ELR (cell line): ENCODE measurements at regions not wholly inside any gene's neighbourhood (a gene's known extent, or its start where the extent isn't known, plus 50 kb on each side); places are given as distances from the start of the nearest gene placed in this dataset.

Experiments
- DNase-seq: peaks from one replicate; pipeline ENCODE4 v3.0.0-alpha.2; 2015; ENCODE audit warnings: low read depth

DNA sequence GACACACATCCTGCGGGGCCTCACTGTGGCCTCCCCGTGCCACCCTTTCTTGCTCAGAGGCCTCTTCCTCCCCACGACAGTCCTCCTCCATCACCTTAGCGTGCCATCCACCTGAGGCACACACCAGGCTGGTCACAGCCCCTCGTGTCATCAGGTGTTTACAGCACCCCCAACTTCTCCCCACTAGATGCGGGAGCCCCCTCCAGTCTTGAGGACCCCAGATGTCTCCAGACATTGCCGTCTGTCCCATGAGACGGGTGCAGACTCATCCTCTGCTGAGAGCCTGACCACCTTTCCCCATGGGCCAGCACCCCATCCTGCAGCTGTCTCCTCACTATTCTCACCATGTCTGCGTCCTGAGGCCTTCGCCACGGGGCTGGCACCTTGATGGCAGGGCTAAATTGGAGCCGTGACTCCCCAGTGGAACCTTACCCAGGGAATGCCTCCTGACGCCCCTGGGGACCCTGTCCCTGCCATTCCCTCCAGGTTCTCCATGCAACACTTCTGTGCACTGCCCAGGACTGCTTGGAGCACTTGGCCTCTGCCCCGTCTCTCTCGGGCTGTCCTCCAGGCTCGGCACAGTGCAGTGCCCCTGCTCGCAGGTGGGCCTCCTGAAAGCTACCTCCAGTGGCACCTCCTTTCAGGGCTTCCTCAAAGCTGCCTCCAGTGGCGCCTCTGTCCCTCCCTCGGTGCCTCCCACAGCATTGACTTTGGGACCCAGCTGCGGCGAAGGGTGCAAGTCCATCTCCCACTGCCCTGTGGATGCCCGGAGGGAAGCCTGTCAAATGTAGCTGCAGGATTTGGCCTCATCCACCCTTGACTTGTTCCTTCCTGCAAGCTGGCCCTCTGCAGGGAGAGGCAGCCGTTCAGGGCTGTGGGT lies 1386.8 kb downstream of the BRD1 start:
- DNase-seq: no peak

DNA sequence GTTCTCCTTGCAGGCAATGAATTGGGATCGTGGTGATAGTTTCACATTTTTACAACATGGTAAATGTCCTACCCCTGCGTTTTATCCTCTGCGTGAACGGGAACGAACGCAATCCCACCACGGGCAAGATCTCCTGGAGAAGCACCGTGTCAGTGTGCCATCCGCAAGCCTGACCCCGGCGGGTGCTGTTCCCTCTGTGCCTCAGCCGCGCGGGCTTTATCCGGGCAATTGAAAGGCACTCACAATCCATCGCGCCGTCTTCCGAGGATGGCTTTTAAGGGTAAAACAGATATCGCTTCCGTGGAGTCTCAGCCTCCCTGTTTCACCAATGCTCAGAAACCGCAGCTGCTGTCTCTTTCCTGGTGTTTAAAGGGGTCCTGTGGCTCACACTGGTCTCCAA lies 1387.5 kb downstream of the BRD1 start:
- no peak for DNase-seq

DNA sequence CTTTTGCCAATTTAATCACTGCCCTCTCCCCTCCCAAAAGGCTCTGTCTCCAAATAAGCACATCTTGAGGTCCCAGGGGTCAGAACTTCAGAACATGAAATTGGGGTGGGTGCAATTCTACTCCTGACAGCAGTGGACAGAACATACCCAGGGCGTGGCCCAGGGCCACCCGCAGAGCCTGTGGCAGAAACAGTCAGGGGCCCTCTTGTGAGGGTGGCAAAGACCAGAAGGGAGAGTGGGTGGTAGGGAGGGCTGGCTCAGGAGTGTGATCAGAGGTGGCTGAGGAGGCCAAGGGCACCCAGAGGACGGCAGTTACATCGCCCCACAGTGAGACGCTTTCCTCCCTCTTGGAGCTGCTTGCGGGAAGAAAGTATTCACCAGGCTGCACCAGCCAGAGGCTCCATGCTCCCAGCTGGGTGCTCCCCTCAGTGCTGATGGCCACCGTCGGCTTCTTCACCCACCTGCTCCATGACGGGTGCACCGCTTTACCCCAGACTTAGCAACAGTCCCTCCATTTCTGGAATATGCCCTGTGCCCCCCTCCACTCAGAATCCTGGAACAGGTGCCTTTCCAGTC lies 1388.0 kb downstream of the BRD1 start:
- DNase-seq: no peak

DNA sequence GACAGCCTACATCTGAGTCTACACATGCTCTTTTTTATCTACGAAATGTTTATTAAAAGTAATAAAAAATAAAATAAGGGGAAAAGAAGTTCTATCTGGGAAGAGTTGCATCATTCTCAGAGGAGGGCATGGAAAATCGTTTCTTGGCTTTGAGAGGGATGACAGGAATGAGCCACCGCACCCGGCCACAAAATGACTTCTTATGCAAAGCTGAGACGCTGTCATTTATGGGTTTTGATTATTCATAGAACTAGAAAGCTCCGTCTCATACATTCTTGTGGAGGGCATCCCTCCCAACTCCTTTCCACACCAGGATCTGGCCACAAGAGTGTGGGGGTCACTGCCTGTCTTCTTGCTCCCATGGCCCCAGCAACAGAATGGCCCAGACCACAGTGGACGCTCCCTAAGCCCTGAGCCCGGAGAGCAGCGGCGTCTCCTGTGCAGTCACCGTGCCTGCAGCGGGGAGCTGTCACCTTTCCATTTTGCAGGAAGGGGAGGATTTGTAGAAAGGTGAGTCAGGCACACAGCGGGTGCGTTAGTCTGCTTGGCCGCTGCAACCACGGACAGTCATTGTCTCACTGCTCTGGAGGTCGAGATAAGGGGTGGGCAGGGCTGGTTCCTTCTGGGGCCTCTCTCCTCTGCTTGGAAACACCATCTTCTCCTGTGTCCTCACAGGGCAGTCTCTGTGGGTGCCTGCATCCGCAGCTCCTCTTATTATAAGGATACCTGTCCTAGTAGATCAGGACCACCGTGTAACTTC lies 1388.7 kb downstream of the BRD1 start:
- no peak for DNase-seq

DNA sequence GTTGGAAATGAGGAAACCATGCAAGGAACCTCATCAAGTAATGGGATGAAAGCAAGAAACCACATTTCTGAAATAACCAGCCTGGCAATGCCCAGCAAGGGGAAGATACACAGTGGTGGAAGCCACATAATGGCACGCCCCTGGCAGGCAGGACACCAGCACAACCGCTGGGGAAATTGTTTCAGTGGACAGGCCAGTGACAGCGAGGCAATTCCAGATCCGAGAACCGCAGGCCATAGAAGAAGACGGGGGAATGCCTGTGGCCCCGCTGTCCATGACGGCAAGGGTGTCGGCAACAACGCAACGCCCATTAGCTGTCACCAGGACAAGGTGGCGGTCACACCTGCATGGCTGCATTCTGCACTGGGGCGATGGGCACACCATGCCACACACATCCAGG lies 1389.6 kb downstream of the BRD1 start:
- DNase-seq: no peak

DNA sequence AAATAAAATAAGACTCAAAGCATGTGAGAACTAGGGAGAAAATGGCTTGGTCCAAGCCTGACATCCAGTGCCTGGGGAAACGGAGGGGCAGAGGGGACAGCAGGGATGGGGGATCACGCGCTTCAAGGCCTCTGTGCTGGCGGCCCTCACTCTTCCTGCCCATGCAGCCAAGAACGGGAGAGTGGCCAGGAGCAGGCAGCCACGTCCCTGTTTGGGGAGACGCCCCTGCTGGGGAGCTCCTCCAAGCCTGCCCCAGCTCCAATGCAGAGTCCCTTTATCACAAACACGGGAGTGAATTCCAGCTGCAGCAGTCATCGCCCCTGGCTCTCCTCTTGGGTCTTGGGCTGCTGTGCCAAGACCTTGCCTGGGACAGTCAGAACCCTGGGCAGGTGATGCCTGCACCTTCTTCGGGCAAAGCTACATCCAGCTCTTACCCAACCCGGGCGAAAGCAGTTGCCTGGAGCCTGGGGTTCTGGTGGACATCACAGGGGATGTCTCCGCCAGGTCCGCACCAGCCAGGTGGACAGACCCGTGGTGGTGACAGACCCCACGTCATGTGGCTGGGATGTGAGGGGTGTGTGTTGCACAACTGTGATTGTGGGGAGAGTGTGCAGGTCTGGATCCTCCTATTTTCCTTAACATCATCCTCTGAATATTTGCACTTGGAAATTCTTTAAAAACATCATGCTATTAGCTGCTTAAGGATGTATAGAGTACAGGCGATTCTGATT lies 1391.3 kb downstream of the BRD1 start:
- DNase-seq: no peak

DNA sequence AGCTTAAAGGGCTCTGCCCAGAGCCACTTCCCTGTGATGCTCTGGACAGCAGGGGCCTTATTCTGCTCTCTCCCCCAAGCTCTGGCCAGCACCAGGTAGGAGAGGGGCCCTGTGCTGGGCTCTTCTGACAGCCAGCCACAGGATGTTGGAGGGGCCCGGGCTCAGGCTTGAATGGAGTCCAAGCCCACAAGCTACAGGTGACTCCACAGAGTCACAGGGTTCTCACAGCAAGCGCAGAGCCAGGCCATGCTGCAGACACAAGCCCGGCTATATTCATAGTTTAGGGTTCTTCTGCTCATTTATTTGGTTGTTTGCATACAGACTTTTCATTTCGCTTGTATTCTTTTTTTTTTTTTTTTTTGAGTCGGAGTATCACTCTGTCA lies 1392.8 kb downstream of the BRD1 start:
- DNase-seq: no peak

DNA sequence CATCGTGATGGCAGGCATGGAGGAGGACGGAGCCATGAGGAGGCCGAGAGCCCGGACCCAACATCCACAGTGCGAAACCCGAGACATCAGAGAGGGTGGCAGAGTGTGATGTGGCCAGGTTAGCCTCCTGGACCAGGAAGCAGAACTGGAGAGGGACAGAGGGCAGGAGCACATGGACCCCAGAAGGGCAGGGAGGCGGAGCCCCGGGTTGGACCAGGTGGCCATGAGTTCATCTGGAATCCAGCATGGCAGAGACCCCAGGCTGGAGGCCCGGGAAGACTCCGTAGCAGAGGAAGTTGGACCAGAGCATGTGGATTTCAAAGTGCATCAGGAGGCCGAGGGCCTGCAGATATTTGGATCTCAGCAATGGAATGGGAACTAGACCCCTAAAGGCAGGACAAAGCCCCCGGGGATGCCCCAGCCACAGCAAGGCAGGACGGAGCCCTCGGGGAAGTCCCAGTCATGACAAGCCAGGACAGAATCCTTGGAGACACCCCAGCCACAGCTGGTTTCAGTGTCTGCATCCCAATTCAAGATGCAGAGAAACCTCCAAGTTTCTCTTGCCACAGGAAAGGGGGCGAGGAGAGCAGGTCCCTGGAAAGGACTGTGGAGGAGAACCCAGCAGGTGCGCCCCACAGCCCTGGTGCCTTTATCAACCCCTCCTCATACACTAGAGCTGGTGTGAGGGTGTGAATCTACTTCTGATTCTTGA lies 1393.4 kb downstream of the BRD1 start:
- no peak for DNase-seq

DNA sequence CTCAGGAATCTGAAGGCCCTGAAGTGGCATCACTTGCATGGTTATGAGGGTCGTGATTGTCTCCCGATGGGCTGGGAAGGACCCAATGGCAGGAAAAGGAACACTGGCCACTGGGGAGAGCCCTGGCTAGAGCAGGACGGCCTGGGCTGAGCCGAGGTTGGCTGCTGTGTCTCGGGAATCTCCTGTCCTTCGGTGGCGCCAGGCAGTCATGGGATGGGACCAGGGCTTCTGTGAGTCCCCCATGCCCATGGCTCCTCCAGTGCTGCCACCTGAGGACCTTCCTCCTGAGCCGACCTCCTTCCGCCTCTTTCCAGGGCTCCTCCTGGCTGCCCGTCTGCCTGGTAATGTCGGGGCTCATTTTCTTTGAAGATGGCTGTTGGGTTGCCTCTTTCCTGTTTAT lies 1394.0 kb downstream of the BRD1 start:
- no peak for DNase-seq

DNA sequence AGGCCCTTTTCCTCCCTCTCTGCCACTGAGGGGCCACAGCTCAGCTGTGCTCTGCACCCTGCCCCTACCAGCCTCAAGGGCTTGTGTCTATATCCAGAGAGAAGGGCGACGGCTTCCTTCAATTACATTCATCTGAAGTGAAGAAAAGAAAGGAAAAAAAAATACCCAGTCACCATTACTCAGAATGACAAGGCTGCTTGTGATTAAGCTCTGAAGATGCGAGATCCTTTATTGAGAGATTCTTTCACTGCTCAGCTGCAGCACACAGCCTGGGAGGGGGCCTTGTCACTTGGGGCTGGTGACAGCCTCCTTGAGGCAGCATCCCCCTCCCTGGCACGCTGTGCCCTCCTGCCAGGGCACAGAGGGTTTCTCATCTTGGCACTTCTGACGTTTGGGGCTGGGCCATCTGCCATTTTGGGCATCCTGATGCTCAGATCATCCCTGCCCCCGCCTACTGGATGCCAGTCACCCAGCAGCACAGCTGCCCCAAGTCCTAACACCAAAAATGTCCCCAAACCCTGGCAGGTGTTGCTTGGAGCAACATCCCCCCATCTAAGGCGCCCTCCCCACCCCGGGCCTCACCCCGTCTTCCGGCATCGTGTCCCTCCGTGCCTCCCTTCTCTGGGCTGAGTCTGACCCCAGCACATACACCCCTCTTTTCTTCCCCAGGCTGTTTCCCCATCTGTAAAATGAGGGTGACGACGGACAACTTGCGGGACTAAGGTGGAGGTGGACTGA lies 1394.7 kb downstream of the BRD1 start:
- no peak for DNase-seq

DNA sequence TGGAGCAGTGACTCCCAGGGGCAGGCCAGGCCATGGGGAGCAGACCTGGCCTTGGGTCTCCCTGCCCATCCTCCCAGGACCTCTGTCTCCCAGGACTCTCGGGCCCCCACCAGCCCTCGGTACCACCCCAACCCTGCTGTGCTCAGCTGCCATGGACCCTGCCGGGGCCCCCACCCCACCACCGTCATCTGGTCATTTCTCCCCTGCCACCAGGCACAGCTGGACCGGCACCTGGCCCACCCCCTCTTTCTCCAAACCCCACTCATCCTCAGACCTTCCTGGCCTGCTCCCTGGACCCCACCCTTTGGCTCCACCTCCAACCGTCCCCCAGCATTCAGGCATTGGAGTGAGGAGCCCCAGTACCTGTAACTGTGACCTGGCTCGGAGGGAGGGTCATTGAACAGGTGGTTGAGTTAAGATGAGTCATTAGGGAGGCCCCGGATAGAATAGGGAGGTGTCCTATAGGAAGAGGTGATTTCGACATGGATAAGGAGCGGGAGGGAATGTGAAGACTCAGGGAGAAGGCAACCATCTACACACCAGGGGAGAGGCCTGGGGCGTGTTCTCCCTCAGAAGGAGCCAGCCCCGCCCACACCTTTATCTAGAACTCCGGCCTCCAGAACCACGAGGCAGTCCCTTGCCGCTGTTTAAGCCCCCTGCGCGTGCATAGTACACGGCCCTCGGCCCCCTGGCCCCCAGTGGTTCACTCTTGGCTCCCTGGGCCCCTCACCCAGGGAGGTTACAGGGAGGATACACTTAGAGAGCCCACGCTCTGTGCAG lies 1395.9 kb downstream of the BRD1 start:
- DNase-seq: no peak

DNA sequence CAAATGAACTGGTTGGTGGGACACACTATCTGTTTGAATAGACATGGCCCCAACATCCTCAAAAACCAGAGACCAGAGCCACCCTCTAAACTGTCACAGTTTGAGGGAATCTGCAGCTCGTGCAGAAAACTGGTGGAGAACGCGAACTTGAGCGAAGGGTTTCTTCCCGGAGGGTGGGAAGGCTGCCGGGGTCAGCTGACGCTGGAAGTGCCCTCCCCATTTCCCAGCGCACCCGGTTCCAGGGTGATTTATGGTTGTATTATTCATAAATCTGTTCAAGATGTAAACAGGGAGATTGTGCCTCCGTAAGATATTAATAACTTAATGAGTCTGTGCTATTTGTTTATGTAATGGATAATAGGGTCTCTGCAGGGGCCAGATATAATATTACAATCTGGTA lies 1396.7 kb downstream of the BRD1 start:
- no peak for DNase-seq

DNA sequence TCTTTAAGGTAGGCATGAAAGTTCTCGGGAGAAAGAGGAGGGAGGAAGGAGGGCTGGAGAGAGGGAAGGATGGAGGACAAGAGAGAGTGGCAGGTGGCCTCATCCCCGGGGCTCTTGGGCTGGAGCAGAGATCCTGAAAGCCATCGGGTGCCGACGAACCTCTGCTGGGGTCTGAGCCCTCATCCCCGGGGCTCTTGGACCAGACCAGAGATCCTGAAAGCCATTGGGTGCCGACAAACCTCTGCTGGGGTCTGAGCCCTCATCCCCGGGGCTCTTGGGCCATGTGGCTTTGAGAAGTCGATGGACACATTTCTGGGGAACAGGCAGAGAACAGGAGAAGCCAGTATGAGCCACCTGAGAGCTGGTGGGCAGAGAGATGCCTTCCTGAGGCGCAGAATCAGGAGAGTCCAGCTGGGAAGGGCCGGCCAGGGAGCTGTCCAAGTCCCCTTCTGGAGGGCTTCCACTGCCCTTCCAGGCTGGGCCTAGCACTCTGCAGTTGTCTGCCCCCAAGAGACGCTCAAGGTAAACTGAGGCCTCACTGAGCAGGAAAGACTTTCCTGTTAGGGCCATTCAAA lies 1398.1 kb downstream of the BRD1 start:
- DNase-seq: no peak

DNA sequence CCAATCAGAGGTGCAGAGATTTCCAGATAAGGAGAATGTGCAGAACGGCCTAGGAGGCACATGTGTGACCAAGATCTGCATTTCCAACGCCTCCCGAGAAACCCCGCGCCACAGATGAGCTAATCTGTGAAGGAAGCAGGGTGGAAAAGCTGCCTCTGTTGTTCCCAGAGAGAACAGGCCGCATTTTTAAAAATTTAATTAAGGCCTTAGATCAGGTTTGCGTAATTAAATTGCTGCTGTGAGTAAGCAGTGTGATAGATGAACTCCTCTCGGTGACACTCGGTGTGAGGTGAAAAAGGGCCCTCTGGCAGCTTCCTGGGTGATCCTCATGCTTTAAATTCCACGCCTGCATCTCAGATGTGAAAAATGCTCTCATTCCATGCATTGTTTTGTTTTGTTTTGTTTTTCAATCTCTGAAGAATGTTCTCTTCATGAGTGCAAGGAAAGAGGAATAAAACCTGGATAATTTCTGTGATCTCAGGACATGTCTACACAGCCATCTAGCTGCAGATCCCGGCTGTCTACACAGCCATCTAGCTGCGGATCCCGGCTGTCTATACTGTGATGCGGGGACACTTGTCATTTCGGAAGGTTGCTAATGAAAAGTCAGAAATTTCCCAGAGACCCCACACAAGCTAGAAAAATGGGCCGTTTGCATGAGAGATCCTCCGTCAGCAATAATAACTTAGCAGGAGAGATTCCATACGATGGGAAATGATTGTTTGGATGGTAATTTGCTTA lies 1398.9 kb downstream of the BRD1 start:
- no peak for DNase-seq

DNA sequence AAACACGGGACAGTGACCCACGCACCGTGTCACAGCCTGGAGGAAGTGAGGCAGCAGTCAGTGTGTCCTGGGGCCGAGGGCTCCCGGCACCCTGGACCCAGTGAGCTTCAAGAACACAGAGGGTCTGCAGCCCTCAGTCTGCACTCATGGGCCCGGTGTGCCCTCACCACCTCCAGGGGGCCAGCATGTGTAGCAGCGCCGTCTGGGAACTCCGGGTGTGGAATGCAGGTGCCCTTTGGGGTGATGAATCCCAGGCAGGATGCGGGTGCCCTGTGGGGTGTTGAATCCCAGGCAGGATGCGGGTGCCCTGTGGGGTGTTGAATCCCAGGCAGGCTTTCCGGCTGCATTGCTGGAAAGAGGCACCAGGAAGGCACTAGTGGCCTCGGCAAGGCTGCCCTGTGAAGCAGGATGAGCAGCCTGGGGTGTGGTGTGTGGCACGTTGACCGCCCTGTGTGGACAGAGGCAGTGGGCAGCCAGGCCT lies 1399.9 kb downstream of the BRD1 start:
- DNase-seq: no peak

DNA sequence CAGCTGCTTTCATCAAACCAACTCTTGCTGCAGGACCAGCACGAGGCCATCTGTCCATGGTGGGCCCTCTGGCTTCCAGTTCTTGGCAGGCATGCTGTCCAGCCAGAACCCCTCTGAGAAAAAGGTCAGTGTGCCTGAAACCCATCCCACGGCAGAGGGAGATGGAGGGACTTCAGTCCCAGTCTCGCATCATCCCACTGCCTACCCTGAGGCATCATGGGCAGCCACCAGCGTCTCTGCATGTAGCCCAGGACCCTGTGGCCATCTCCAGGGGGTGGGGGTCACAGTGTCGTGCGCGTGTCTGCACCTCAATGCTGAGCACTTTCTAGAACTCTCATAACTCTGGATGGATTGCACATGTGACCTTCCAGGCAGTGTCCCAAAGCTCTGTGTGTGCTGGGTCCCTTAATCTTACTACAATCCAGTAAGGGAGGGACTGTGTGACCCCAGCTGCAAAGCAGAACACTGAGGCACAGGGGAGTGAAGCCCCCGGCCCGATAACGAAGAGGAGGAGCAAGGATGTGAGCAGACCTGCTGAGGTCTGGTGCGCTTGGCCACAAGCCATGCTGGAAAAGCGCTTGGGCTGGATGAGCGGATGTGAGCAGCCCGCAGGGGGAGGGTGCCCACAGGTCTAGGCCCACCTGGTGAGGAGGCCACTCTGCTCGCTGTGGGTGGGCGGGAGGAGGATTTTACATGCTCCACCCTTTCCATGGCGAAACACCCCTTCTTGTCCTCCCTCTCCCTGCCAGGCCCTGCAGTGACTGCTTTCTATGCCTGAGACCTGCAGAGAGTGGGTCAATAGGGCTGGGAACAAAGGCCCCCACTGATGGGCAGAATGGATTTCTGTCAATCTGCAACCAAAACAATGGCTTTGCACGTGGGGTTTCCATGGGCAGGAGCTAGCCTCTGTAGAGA lies 1401.0 kb downstream of the BRD1 start:
- no peak for DNase-seq

DNA sequence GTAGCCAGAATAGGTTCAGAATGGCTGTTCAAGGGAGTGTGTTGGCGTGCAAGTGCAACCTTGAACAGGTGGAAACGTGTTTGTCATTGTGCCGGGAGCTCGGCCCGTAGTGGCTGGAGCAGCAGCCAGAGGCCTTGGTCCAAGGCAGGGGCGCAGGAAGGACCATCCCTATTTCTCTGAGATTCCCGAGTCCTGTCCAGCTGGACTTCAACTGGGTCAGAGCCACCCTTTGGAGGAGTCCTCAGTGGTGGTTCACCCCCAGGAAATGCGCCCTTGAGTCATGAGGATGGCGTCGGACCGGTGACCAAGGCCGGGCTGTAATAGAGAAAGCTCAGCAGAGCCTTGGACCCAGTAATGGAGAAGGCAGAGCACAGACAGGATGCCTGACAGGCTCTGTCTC lies 1402.0 kb downstream of the BRD1 start:
- no peak for DNase-seq

DNA sequence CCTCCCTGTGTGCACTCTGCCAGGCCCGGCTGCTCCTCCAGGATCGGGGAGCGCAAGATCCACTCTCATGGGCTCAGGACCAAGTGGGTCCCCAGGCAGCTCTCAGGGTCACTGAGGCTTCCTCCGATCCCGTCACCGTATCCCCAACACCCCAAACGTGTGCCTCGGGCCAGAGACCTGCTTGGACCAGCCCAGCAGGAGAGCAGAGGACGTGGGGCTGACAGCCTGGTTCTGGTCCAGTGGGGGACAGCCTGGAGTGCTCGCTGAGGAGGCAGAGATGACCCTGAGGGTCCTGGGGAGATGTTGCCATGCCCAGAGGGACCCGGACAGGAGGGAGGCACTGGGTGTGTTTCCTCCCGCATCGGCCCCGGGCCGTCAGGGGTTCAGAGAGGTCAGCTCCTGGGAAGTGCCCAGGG lies 1402.6 kb downstream of the BRD1 start:
- DNase-seq: no peak
